HCT116 (cell line): ENCODE measurements at regions not wholly inside any gene's neighbourhood (a gene's known extent, or its start where the extent isn't known, plus 50 kb on each side); places are given as distances from the start of the nearest gene placed in this dataset.

Experiments used
- ATAC-seq: fragments of 200-7000 bp; cut with Tn5 transposase; 2 replicates; pipeline ENCODE4 v1.9.1; 2020; ENCODE audit warnings: mild to moderate bottlenecking, moderate library complexity
- BruUV-seq: library from RNA; stranded (reverse); fragments of 400-500 nt; replicated peaks from 2 replicates; lab custom pipeline; 2021; lab: Mats Ljungman, UMichigan
- CTCF ChIA-PET: fragments of 300-600 bp; sonication (Branson Sonifier 250); formaldehyde crosslinking; loops from one replicate; lab custom pipeline; 2021; ENCODE audit warnings: antibody characterized with exemption; lab: Charles Lee
- POLR2A ChIA-PET: fragments of 300-600, 350-600 bp; sonication (Branson Sonifier 250); formaldehyde crosslinking; loops from one replicate; lab custom pipeline; 2021; ENCODE audit warnings: antibody characterized with exemption; lab: Charles Lee
- RAD21 ChIA-PET, 2 experiments: fragments of 300-600 bp; sonication (Branson Sonifier 250); formaldehyde crosslinking; loops; one replicate each; lab custom pipeline; 2023; ENCODE audit warnings: low total read pairs in 2 of 2; ENCODE audit not compliant: uncharacterized antibody in 2 of 2, unreplicated experiment in 2 of 2, low non-redundant PET in 1 of 2; lab: Charles Lee
- DNase-seq: peaks from one replicate; pipeline ENCODE4 v3.0.0-alpha.2; 2010; ENCODE audit warnings: low read depth, low spot score
- H2AFZ ChIP-seq: fragments of 200-600 bp; shearing (Covaris generic), sonication (generic); 2 replicates; pipeline ENCODE4 v1.6.1; 2017; ENCODE audit warnings: low read depth, mixed run types, mixed read lengths, antibody characterized with exemption, low read length; ENCODE audit not compliant: poor library complexity, severe bottlenecking
- H3K27ac ChIP-seq: 2 replicates; pipeline ENCODE4 v1.5.1; 2012; ENCODE audit warnings: low read depth, low read length
- H3K27me3 ChIP-seq: fragments of 200-600 bp; sonication (generic); 2 replicates; pipeline ENCODE4 v1.6.1; 2016; ENCODE audit warnings: mixed run types, low read length, mixed read lengths; ENCODE audit not compliant: insufficient read depth
- H3K36me3 ChIP-seq, 2 experiments: fragments of 200-500 bp in 1 of 2; fragments of 200-600 bp in 1 of 2; sonication (Bioruptor generic) in 1 of 2; sonication (generic) in 1 of 2; 2 replicates each; pipeline versions ENCODE4 v1.5.1 to v1.6.1; 2014 to 2016; ENCODE audit warnings: low read length in 2 of 2, inconsistent platforms in 1 of 2, mixed read lengths in 1 of 2, mixed run types in 1 of 2; ENCODE audit not compliant: insufficient read depth in 2 of 2, control insufficient read depth in 1 of 2
- H3K4me1 ChIP-seq, 2 experiments: fragments of 200-600 bp in 1 of 2; sonication (generic) in 1 of 2; 2 replicates each; pipeline versions ENCODE4 v1.5.1 to v1.6.1; 2012 to 2017; ENCODE audit warnings: low read length in 2 of 2, inconsistent platforms in 1 of 2, mild to moderate bottlenecking in 1 of 2, mixed read lengths in 1 of 2, mixed run types in 1 of 2, moderate library complexity in 1 of 2; ENCODE audit not compliant: insufficient read depth in 2 of 2, control insufficient read depth in 1 of 2
- H3K4me2 ChIP-seq: fragments of 200-600 bp; sonication (generic); 2 replicates; pipeline ENCODE4 v1.6.1; 2017; ENCODE audit warnings: mixed run types, low read length, mixed read lengths
- H3K4me3 ChIP-seq, 2 experiments: fragments of 200-600 bp in 1 of 2; sonication (generic) in 1 of 2; replicated peaks in 1 of 2; 2 replicates each; pipeline ENCODE4 v1.5.1; 2011 to 2016; ENCODE audit warnings: low read length in 2 of 2, control low read depth in 1 of 2, low read depth in 1 of 2, mild to moderate bottlenecking in 1 of 2, mixed read lengths in 1 of 2, mixed run types in 1 of 2
- H3K79me2 ChIP-seq: fragments of 200-600 bp; sonication (generic); 2 replicates; pipeline ENCODE4 v1.6.1; 2017; ENCODE audit warnings: mild to moderate bottlenecking, mixed run types, low read length, moderate library complexity, mixed read lengths; ENCODE audit not compliant: insufficient read depth
- H3K9ac ChIP-seq: fragments of 200-600 bp; sonication (generic); 2 replicates; pipeline ENCODE4 v1.6.1; 2016; ENCODE audit warnings: low read length, mixed read lengths
- H3K9me2 ChIP-seq: fragments of 200-600 bp; sonication (generic), shearing (Covaris generic); 2 replicates; pipeline ENCODE4 v1.6.1; 2017; ENCODE audit warnings: mixed run types, mild to moderate bottlenecking, moderate library complexity; ENCODE audit not compliant: insufficient read depth
- H3K9me3 ChIP-seq, 2 experiments: fragments of 200-500 bp in 1 of 2; fragments of 200-600 bp in 1 of 2; sonication (Bioruptor generic) in 1 of 2; sonication (generic) in 1 of 2; 2 replicates each; pipeline ENCODE4 v1.6.1; 2014 to 2017; ENCODE audit warnings: low read length in 2 of 2, mixed read lengths in 2 of 2, inconsistent platforms in 1 of 2, low read depth in 1 of 2, mild to moderate bottlenecking in 1 of 2, mixed run types in 1 of 2, moderate library complexity in 1 of 2; ENCODE audit not compliant: control insufficient read depth in 1 of 2, insufficient read depth in 1 of 2
- H4K20me1 ChIP-seq: fragments of 200-600 bp; sonication (generic), shearing (Covaris generic); 2 replicates; pipeline ENCODE4 v1.6.1; 2017; ENCODE audit warnings: mixed run types, mild to moderate bottlenecking, moderate library complexity; ENCODE audit not compliant: insufficient read depth
- CEBPB ChIP-seq: IDR thresholded peaks from 2 replicates; pipeline ENCODE4 v1.6.1; 2012; ENCODE audit warnings: low read depth
- EGR1 ChIP-seq: IDR thresholded peaks from 2 replicates; pipeline ENCODE4 v1.6.1; 2012; ENCODE audit warnings: low read depth
- ELF1 ChIP-seq: IDR thresholded peaks from 2 replicates; pipeline ENCODE4 v1.6.1; 2012; ENCODE audit warnings: low read depth, borderline replicate concordance
- EZH2phosphoT487 ChIP-seq: fragments of 200-600 bp; IDR thresholded peaks from 2 replicates; pipeline ENCODE4 v1.6.1; 2018; ENCODE audit warnings: antibody characterized with exemption, borderline replicate concordance
- FOSL1 ChIP-seq: IDR thresholded peaks from 2 replicates; pipeline ENCODE4 v1.6.1; 2012; ENCODE audit warnings: low read depth
- JUND ChIP-seq: IDR thresholded peaks from 2 replicates; pipeline ENCODE4 v1.6.1; 2012
- POLR2A ChIP-seq: IDR thresholded peaks from 2 replicates; pipeline ENCODE4 v1.7.0; 2011; ENCODE audit warnings: borderline replicate concordance; ENCODE audit not compliant: insufficient read depth, insufficient read length; ENCODE audit errors: extremely low read depth
- POLR2AphosphoS5 ChIP-seq: IDR thresholded peaks from 2 replicates; pipeline ENCODE4 v1.6.1; 2011; ENCODE audit warnings: mild to moderate bottlenecking, low read depth, low read length, moderate library complexity
- SP1 ChIP-seq: IDR thresholded peaks from 2 replicates; pipeline ENCODE4 v1.6.1; 2012; ENCODE audit warnings: low read depth
- TCF7L2 ChIP-seq: IDR thresholded peaks from 2 replicates; pipeline ENCODE4 v1.7.0; 2011; ENCODE audit warnings: borderline replicate concordance, inconsistent platforms; ENCODE audit not compliant: insufficient read depth, insufficient read length; ENCODE audit errors: extremely low read depth
- YY1 ChIP-seq: IDR thresholded peaks from 2 replicates; pipeline ENCODE4 v1.6.1; 2011; ENCODE audit warnings: low read length, low read depth, moderate library complexity, mild to moderate bottlenecking; ENCODE audit not compliant: insufficient replicate concordance; ENCODE audit errors: extremely low read depth
- ZFX ChIP-seq: fragments of 450-650 bp; IDR thresholded peaks from 2 replicates; pipeline ENCODE4 v1.6.1; 2017
- ZNF274 ChIP-seq: fragments of 200-500 bp; sonication (Bioruptor generic); IDR thresholded peaks from 2 replicates; pipeline ENCODE4 v1.6.1; 2014; ENCODE audit warnings: mild to moderate bottlenecking, low read depth, low read length, inconsistent platforms
- intact Hi-C: fragments of 100-400 bp; cut with micrococcal nuclease; formaldehyde crosslinking; loops from 2 replicates; pipeline ENCODE4 v1.10.0; 2022
- TF ChIP-seq, protein P1 (sequence below): IDR thresholded peaks from 2 replicates; pipeline ENCODE4 v1.6.1; 2011; ENCODE audit warnings: mild to moderate bottlenecking, low read length, moderate library complexity; ENCODE audit not compliant: insufficient replicate concordance; ENCODE audit errors: extremely low read depth
- TF ChIP-seq, protein P2 (sequence below): IDR thresholded peaks from 2 replicates; pipeline ENCODE4 v1.6.1; 2012
- TF ChIP-seq, protein P3 (sequence below): IDR thresholded peaks from 2 replicates; pipeline ENCODE4 v1.6.1; 2012

DNA sequence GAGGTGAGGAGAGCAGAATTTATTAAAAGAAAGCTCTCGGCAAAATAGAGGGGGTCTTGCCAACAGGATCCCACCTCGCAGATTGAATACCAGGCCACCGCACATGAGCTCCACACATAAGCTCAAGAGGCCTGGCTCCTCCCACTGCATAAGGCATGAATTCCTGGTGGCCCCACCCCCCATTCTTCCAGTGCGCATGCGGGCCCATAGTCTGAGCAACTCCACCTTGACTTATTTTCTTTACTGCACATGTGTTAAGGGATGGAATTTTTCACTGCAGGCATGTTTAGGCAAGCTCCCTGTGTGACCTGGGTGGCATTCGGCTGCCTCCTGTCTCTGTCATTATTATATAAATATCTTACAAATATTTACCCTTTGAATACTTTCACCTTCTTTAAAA is 412.5 kb downstream of the RMST start:
- no peak overlapping the region for H3K27ac ChIP-seq
- H2AFZ ChIP-seq, result no peak overlapping the region
- ChIA-PET CTCF (no interaction called here), POLR2A (no interaction called here), RAD21 (no interaction called here)
- H3K4me2 ChIP-seq, result no peak overlapping the region
- H3K9ac ChIP-seq, result no peak overlapping the region
- TF ChIP-seq SP1 (no peak), POLR2A (no peak), FOSL1 (no peak), YY1 (no peak), CEBPB (no peak)
- no peaks in the 10 kb centered on the region for H3K27me3 ChIP-seq
- no peak for DNase-seq
- no peaks in the 10 kb centered on the region for H3K4me1 ChIP-seq
- H3K9me3 ChIP-seq, result no peaks in the 10 kb centered on the region
- H4K20me1 ChIP-seq, result no peaks in the 10 kb centered on the region
- no peaks in the 10 kb centered on the region for H3K9me2 ChIP-seq
- intact Hi-C loops, result no loop called here
- ATAC-seq, result no peak
- no TSS peak for BruUV-seq
- no peak overlapping the region for H3K4me3 ChIP-seq
- no peaks in the 10 kb centered on the region for H3K79me2 ChIP-seq
- H3K36me3 ChIP-seq, result no peaks in the 10 kb centered on the region

DNA sequence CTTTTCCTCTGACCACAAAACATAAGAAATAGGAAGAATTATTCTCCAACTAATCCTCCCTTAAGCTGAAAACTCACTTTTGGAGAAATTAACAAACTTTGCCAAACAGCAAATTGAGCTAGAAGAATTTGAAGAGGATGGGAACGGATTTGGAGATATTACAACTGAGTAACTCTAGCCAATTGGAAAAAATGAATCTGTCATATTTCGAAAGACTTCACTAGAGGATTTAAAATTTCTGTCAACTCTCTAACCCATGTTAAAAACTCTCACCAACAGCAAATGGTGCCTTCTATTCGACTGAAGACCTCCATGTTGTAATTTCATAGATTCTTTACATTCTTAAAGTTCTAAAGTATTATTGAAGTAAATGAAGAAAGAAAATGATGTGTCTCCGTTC is 414.2 kb downstream of the RMST start:
- no peak overlapping the region for H2AFZ ChIP-seq
- H3K9me3 ChIP-seq, result no peaks in the 10 kb centered on the region
- POLR2A ChIA-PET, result no interaction called here
- no peak overlapping the region for H3K9ac ChIP-seq
- no peak overlapping the region for H3K27ac ChIP-seq
- no peaks in the 10 kb centered on the region for H3K36me3 ChIP-seq
- no peaks in the 10 kb centered on the region for H3K4me1 ChIP-seq
- no peaks in the 10 kb centered on the region for H3K9me2 ChIP-seq
- H3K27me3 ChIP-seq, result no peaks in the 10 kb centered on the region
- intact Hi-C loops, result no loop called here
- DNase-seq, result no peak
- no peak overlapping the region for H3K4me3 ChIP-seq
- no peak for ATAC-seq
- H3K79me2 ChIP-seq, result no peaks in the 10 kb centered on the region
- no peak overlapping the region for H3K4me2 ChIP-seq
- CTCF ChIA-PET, result no interaction called here
- RAD21 ChIA-PET, result no interaction called here
- no peaks in the 10 kb centered on the region for H4K20me1 ChIP-seq
- BruUV-seq, result no TSS peak
- TF ChIP-seq ELF1, result no peak
- TF ChIP-seq JUND, result no peak
- no peak for TF ChIP-seq EZH2phosphoT487
- TF ChIP-seq, protein P1, sequence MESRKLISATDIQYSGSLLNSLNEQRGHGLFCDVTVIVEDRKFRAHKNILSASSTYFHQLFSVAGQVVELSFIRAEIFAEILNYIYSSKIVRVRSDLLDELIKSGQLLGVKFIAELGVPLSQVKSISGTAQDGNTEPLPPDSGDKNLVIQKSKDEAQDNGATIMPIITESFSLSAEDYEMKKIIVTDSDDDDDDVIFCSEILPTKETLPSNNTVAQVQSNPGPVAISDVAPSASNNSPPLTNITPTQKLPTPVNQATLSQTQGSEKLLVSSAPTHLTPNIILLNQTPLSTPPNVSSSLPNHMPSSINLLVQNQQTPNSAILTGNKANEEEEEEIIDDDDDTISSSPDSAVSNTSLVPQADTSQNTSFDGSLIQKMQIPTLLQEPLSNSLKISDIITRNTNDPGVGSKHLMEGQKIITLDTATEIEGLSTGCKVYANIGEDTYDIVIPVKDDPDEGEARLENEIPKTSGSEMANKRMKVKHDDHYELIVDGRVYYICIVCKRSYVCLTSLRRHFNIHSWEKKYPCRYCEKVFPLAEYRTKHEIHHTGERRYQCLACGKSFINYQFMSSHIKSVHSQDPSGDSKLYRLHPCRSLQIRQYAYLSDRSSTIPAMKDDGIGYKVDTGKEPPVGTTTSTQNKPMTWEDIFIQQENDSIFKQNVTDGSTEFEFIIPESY, result no peak
- TF ChIP-seq ZNF274, result no peak
- no peak for TF ChIP-seq SP1
- TF ChIP-seq, protein P2, sequence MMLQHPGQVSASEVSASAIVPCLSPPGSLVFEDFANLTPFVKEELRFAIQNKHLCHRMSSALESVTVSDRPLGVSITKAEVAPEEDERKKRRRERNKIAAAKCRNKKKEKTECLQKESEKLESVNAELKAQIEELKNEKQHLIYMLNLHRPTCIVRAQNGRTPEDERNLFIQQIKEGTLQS, result no peak
- no peak for TF ChIP-seq EGR1
- TF ChIP-seq TCF7L2, result no peak
- TF ChIP-seq, protein P3, sequence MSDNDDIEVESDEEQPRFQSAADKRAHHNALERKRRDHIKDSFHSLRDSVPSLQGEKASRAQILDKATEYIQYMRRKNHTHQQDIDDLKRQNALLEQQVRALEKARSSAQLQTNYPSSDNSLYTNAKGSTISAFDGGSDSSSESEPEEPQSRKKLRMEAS, result no peak
- no peak for TF ChIP-seq POLR2A
- no peak for TF ChIP-seq CEBPB
- TF ChIP-seq FOSL1, result no peak
- TF ChIP-seq POLR2AphosphoS5, result no peak
- no peak for TF ChIP-seq ZFX
